GM19395 (cell line): ENCODE measurements at regions not wholly inside any gene's neighbourhood (a gene's known extent, or its start where the extent isn't known, plus 50 kb on each side); places are given as distances from the start of the nearest gene placed in this dataset.

ENCODE experiments used
- ATAC-seq: cut with Tn5 transposase; IDR thresholded peaks from one replicate; pipeline ENCODE4 v1.9.1; 2021; ENCODE audit warnings: mild to moderate bottlenecking, moderate library complexity; ENCODE audit not compliant: unreplicated experiment

DNA sequence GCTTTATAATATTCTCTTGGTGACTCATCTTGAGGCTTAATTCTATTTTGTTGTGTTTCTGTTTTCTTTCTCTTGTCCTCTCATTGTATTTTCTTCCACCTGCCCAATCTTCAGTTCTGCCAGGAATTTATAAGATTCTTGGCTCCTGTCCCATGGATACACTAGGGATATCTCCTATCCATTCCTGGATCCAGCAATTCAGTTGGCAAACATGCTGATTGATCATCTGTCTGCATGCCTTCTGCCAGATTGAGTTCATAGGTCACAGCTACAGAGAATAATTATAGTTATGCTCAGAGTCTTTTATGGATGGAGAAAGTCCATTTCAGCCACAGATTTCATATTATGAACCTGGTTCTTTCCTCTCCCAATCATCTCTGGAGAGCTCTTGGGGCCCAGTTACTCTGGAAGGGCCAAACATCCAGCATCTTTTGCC, 140.4 kb upstream of the MAGI2 start:
- ATAC-seq, result no peak

DNA sequence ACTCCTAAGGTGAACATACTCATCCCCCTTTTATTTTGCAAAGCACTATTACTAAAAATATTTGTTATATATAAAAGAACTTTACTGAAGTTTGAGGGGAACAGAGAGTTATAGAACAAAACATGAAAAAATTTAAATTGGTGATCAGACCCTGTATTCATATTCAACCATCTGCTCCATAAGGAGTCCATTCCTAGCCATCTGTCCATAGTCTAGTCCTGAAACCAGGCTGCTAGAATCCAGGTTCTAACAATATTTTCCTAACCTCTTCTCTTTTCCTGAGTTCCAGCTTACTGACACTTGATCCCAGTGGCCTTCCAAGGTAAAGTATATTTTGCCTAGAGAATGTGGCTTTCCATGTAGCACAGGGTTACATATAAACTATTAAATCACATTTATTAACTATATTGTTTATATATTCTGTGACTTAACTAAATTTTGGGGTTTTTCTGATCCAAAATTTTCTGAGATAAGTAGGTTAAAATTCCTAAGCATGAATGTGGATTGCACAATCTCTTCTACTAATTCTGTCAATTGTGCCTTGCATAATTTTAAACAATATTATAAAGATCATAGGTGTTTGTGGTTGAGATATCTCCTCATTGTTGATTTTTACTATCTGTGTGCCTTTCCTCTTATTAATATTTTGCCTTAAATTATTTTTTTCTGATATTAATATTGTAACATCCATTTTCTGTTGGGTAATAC, 137.6 kb upstream of the MAGI2 start:
- no peak for ATAC-seq

DNA sequence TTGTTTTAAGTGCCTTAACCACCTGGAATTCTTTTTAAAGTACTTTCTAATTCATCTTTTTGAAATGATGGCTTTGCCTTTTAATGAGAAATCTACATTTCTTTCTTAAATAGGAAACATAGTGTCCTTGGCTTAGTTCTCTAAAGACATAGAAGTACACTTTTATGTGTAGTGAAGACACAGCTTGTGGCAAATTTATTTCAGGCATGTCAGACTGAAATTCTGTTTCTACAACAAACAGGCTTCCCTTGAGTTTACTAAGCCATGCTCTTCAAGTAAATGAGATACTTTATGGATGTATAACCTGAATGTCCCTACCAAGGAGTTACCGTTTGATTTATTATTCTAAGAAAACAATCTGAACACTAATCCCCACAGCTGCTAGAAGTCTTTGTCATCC, 136.9 kb upstream of the MAGI2 start:
- ATAC-seq, result no peak

DNA sequence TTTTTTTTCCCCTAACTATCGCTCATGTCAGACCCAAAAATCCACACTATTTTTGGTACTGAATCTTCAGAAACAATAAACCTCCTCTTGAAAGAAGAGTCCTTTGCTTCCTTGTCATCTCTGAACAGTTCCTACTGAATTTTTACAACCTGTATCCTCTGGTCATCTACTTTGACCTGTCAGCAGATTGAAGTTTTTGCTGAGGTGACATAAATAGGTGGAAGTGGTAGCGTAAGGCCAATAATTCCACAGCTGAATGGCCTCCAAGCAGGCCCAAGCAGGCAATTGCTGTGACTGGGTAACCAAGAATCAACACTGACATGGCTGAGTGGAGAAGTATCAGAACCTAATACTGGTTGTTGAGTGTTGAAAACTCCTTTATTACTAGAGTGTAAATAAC, 117.4 kb upstream of the MAGI2 start:
- ATAC-seq, result no peak

DNA sequence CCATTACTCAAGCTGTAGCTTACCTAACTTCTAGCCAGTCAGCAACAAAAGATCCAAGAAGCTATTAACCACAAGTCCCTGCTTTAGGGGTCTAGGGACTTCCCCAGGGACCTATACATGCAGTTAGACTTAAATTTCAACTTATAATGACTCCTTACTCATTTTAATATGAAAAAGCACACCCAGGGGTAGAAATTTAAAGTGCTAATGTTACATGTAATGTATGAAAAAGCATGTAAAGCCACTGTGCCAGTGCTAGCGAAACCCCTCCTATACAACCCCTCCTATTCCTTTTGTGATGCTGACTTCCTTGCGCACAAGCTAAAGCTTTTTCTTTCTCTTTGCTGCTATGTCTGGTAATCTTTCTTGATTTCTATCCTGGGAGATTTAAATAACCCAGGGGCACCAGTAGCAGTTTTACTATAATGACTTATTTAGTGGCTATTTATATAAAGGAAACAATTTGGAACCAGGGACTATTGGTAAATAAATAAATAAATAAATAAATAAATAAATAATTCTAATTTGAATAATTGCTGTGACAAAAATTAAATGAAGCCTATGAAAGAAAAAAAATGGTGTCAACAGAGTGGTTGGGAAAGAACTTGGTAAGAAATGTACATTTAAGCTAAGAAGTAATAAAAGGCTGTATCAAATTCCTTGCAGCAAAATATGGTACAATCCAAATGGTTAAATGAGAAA, 110.5 kb upstream of the MAGI2 start:
- ATAC-seq, result no peak

DNA sequence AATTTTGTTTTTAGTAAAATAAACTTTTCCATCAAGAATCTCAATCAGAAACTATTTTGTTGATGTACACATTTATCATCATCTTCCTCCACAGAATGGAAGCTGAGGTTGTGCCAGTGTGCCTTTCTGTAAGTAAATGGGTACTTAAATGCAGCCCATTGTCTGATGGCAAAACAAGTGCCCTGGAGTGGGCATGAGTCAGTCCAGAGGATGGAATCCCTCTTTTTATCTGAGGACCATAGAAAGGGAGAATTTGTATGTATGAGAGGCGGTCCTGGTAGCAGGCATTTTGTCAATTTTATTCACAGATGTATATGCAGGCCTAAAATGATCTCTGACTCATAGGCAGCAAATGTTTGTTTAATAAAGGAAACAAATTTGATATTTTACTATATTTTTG, 102.1 kb upstream of the MAGI2 start:
- ATAC-seq, result no peak

DNA sequence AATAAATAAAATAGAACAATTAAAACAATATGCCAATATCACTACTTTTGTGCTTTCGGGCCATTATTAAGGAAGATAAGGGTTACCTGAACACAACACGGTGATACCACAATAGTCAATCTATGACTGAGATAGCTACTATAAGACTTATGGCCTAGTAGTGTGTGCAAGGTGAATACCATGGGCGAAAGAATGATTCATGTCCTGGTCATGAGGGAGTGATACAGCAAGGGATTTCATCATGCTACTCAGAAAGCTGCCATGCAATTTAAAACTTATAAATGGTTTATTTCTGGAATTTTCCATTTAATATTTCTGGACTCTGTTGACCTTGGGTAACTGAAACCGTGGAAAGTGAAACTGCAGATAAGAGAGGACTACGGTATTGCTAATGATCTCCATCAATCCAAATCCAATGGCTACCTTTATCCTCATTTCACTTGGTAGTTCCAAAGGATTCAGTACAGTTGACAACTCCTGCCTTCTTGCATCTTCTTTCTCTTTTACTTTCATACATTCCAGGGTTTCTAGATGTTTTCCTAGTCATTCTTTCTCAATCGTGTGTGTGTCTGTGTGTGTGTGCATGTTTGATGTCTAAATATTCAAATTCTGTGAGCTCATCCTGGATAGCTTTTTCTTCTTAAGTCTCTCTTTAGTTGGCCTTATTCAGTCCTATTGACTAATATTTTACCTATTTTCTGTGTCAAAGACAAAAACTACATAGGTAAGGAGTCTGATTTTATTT, 100.5 kb upstream of the MAGI2 start:
- ATAC-seq, result no peak

DNA sequence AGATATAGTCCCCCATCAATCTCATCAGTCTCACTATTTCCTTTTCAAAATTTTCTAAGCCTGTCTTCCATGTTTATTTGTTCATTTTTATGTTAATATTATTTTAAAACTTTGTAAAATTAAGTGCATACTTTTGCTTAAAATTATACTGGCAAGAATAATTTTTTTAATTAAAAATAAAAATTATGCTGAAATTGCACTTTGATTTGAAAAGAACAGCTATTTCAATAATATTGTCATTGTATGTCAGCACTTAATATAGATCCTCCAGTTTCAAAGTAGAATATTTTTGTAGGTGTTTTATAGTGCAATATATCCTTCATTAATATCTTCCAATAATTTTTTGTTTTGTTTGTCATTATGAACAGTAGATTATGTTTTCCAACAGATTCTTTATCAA, 99.0 kb upstream of the MAGI2 start:
- ATAC-seq, result no peak

DNA sequence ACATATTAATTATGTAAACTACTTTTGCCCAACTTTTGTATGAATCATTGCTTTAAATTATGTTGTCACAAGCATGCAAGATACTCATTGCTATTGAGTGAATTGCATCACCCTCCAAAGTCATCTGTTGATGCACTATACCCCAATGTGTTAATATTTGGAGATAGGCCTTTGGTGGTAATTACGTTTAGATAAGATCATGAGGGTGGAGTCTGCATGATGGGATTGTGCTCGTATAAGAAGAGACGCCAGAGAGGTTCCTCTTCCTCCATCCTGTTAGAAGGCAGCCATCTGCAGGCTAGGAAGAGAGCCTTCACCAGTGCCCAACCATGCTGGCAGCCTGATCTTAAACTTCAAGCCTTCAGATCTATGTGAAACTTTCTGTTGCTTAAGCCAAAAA, 95.3 kb upstream of the MAGI2 start:
- no peak for ATAC-seq

DNA sequence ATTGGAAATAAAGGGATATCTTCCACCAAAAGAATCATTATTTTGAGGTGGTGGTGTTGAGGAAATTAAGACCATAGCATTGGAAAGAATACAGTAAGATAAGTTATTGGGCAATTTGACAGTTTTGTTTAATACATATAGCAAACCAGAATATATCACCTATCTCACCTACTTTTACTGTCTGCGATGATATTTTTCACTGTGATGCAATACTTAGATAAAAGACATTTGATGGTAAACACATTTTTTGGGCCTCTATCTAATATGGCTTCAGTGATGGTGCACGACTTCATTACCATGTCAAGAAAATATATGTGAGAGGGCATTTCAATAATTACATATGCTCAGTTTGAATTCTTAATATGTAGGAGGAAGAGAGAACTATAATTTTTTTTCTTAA, 93.7 kb upstream of the MAGI2 start:
- no peak for ATAC-seq

DNA sequence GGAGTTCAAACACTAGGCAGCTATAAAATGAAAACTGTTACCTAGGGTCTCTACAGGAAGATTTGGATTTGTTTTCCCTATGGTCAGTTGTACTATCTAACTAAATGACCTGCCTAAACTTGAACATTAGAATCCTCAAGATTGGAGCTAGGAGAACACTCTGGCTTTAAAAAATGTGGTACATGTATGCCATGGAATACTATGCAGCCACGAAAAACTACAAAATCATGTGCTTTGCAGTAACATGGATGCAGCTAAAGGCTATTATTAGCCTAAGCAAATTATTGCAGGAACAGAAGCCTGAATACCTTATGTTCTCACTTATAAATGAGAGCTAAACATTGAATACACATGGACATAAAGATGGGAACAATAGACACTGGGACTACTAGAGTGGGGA, 87.1 kb upstream of the MAGI2 start:
- no peak for ATAC-seq

DNA sequence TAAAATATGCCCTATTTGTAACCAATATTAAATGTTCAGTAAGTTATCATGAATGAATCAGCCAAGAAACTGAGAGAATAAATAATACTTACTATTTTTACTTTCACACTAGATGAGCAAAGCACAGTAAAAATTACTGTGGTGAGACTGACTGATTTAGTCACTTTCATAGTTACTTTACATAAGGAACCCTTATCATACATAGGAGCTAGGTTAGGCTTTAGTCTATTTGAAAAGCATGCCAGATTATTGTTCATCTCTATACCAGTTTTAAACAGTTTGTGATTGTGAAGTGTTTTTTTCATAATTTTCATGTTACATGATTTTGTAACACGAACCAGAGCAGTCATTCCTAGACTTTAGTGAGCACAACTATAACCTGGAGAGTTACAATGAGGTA, 80.7 kb upstream of the MAGI2 start:
- ATAC-seq, result no peak

DNA sequence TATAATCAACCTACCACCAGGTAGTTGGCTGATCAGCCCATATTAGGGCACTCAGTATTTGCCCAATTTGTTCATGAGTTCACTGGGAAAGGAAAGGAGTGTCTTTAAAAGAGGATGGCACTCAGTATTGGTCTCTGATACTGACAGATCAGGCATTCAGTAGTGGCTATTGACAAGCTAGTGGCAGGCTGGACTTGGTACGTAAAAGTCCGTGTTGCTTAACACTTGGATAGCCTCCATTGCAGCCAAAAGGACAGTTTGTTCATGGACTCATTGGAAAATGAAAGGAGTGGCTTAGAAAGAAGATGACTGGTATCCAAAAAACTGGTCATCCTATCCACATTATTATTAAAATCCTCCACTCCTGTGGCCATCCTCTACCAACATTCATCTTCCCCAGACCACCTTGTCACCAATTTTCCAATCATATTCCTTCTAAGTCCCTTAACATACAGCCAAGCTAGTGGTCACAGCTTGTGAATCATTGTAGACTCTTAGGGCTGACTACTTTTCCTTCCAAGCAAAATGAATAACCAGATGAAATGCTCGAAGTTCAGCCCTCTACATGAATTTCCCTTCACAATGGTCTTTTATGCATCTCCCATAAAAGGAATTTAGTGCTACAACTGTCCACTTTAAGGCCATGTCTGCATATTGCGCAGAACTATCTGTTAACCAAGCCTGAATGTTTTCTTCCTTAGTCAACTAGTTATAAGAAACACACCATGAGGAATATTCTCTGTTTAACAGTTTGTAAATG, 78.6 kb upstream of the MAGI2 start:
- ATAC-seq, result no peak

DNA sequence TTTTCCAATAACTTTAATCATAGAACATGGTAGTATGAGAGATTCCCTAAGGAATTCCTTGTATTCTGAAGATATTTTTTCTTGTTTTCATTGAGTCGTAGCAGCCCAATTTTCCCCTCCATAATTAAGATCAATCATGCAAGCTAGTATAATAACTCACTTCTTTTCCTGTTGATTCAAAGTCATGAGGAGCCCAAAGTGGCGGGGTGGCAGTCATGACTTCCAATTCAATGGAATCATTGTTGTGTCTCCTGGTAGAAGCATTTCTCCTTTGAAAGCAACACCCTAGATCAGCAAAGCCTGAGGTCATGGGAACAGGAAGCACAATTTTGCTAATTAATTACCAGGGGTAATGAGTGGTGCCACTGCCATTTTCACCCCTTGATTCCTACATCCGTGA, 77.6 kb upstream of the MAGI2 start:
- ATAC-seq, result no peak

DNA sequence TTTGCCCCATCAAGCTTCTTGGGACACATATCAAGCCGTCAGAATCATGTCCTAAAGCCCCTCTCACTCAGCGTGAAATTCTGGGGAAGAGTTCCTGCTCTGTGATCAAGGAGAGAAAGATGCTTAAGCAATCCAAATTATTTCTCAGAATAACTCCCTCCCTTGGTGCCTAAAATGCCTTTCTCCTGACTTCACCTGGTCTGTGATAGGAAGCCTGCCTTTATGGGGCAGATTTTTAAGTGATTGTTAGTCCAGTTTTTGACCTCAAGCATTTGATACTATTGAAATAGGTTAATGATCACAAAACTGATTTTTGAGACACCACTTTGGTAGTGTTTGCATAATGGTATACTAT, 76.4 kb upstream of the MAGI2 start:
- ATAC-seq, result no peak

DNA sequence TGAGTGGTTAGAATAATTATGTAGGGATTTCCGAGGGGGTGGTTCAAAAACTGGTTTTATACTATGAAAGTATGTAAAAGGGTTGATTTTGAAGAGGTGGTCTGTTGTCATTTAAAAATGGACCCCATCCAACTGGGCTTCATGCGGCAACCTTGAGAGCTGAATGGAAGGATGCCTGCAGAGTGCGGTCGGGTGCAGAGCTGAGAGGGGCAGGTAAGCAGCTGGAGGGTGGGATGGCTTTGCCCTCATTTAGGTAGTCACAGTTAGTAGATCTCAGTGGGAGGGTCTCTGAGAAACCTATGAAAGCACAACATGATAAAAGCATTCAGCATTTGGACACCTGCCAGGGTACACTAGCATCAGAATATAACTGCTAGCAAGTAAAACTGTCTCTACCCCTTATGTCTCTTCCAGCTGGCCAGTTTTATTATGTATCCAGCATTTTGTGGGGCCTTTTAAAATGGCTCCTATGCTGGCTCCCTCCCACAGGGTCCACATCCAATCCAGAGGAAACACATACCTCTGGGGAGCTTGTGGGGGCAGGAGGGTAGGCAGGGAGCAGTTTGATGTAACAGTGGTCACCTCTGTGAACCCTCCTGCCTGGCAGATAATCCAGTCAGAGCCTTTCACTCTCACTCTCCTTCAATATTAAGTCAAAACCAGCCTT, 75.9 kb upstream of the MAGI2 start:
- ATAC-seq, result no peak

DNA sequence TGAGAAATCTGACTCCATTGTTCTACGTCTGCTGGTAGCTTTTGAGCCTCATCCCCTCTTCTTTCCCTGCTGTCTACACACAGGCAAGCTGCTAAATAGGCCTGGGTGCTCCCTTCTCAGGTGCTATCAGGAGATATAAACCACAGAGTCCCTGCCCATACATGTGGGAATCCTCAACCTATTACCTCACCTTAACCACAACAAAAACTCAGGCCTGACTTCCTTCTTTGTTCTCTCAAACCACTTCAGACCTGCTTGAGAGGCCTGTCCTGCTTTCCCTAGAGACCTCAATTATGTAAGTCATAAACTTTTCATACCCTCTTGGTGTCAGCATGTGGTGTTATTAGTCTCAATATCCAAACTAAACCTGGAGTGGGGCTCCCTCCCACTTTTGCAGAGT, 75.0 kb upstream of the MAGI2 start:
- ATAC-seq, result no peak

DNA sequence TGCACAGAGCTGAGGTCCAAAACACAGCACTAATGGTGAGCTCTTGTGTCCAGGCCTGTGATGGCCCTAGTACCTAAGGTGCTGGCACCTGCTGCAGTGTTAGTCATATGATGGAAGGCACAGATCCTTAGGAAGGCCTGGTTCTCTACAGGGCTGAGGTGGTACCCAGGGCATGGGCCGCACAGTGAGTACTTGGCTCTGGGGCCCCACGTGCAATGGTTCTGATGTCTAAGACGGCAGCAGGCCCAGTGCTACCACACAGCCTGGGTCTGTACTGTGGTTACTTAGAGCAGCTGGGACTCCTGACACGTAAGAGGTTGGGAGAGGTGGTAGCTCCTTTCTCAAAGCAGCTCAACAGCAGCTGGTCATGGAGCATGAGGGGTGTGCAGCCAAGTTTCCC, 70.6 kb upstream of the MAGI2 start:
- no peak for ATAC-seq

DNA sequence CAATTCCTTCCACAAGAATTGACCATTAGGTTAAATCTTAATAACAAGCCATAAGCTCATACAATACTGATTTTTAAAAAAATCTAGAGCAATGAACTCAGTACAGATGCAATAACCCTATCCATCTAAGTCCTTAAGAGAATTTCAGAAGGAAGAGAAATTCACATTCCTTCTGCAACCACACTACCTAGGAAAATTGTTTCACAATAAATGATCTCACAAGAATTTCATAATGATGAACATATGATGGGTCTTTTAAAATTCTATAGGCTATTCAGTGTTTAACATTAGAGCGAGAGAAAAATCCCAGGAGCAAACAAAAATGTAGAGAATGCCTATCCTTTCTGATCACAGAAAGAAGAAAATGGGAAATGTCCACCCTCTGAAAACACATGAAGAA, 70.0 kb upstream of the MAGI2 start:
- ATAC-seq, result no peak

DNA sequence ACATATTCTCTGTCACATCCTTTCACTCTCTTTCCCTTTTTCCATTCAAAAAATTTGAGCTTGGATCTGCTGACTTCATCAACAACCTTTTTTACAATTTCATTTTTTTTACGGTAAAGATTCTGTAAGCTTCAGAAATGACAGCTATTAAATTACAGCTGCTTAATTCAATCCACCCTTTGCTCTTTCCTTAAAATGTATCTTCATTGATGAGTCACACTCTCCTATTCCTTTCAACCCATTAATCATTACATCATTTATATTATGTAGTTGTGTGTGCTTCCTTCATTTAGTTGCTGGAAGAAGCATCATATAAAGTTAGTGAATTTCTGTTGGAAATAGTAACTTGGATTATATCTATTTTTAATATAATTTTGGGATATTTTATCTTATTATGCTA, 67.1 kb upstream of the MAGI2 start:
- ATAC-seq, result no peak

DNA sequence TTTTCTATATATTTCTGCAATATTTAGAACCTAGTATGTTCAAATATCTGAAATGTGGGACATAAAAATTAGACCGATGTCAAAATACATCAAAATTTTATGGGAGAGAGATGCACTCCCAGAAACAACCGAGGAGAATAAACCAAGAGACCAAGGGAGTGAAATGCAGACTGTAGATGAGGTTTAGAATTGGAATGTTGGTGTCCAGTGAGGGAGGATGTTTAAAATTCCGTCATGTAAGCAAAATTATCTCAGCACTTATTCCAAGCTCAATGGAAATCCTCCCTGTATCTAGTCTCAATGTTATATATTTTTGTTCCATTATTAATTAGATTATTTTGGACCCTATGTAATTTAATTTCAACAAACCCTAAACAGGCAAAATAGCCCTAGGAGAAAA, 61.9 kb upstream of the MAGI2 start:
- no peak for ATAC-seq
